ENCODE measurements at regions not wholly inside any gene's neighbourhood (a gene's known extent, or its start where the extent isn't known, plus 50 kb on each side); places are given as distances from the start of the nearest gene placed in this dataset.

GRCh38 chr1:234879147-234880080 is 249.2 kb downstream of the TOMM20 start (continued):
- TF ChIP-seq FOXP4 (CRISPR knock-in tag; IDR thresholded peaks at IDR 0.05; ENCODE audit: borderline replicate concordance) (no peak), RUNX1 (IDR thresholded peaks at IDR 0.05; ENCODE audit: low read depth) (no peak), ESRRB (CRISPR knock-in tag; IDR thresholded peaks at IDR 0.05; ENCODE audit: borderline replicate concordance) (no peak)

GRCh38 chr1:234878288-234878687 is 250.3 kb downstream of the TOMM20 start:
- FAIRE-seq (no peak), DNase-seq (ENCODE audit: extremely low read depth in 1 of 4, low spot score in 3 of 4) (no peak), ATAC-seq (no peak)
- POLR2A ChIA-PET = interaction anchor here (1.6 to 2.0 kb wide), 2 partner anchors 9 to 13 kb away, joined by 4 to 6 read pairs; no protein-coding TSS in a partner anchor
- Histone ChIP-seq H3K9ac (ENCODE audit: insufficient read depth in 1 of 2, low read depth in 2 of 2, low read length in 2 of 2) (no peak overlapping the region; a peak in 1 of 4 replicates), H3K4me2 (ENCODE audit: insufficient read depth, low read length) (no peak overlapping the region), H3K79me2 (ENCODE audit: control insufficient read depth, insufficient read depth, low read length) (no peaks in the 10 kb centered on the region), H3K4me3 (no peak overlapping the region), H4K20me1 (replicated peaks; ENCODE audit: control insufficient read depth, insufficient read depth, low read length) (no peaks in the 10 kb centered on the region), H3K9me3 (replicated peaks; ENCODE audit: control insufficient read depth, insufficient read depth, low read depth, low read length) (no peaks in the 10 kb centered on the region), H3K36me3 (ENCODE audit: control insufficient read depth, insufficient read depth, low read length) (no peaks in the 10 kb centered on the region), H3K4me1 (replicated peaks in 1 of 2; ENCODE audit: control insufficient read depth in 2 of 2, insufficient read depth in 2 of 2, low read length in 2 of 2) (peaks cover 51 to 71% of the 10 kb centered on the region in 2 experiments), H2AFZ (ENCODE audit: low read depth, low read length) (no peak overlapping the region), H3K9me1 (ENCODE audit: control insufficient read depth, insufficient read depth, low read length) (no peaks in the 10 kb centered on the region), H3K27ac (ENCODE audit: extremely low read depth, low read depth, low read length) (no peak overlapping the region), H3K27me3 (ENCODE audit: control insufficient read depth in 2 of 2, insufficient read depth in 2 of 2, low read length in 2 of 2) (no peaks in the 10 kb centered on the region)
- TF ChIP-seq ZNF444 (CRISPR knock-in tag; IDR thresholded peaks at IDR 0.05) (no peak), SMARCB1 (IDR thresholded peaks at IDR 0.05; ENCODE audit: insufficient read length, low read depth) (no peak), MITF (IDR thresholded peaks at IDR 0.05) (no peak), SOX6 (IDR thresholded peaks at IDR 0.05) (no peak)
- in situ Hi-C loops (cut with MboI) (loop anchor here (5.0 to 10.0 kb wide), 2 partner anchors 266 to 383 kb away; partner anchors contain the start of gene IRF2BP2), intact Hi-C loops (cut with micrococcal nuclease) (loop anchor here (5.0 kb wide), 1 partner anchor 126 kb away; no protein-coding TSS in a partner anchor)
- 87% methylated on average over 12 of the region's 12 CpGs for WGBS (ENCODE audit: insufficient coverage, low coverage, missing lambda C conversion rate)
- no TSS peak for BruUV-seq (replicated peaks)
- CTCF ChIA-PET (ENCODE audit: low intra/inter-chr PET ratio) = no interaction called here

Measured in K562 (cell line).